GM23338 (cell line): ENCODE measurements at regions not wholly inside any gene's neighbourhood (a gene's known extent, or its start where the extent isn't known, plus 50 kb on each side); places are given as distances from the start of the nearest gene placed in this dataset.

Experiments
- ATAC-seq: fragments of 200-7000 bp; cut with Tn5 transposase; 3 replicates; pipeline ENCODE4 v1.9.1; 2020
- DNase-seq: peaks from one replicate; pipeline ENCODE4 v3.0.0-alpha.2; 2015; ENCODE audit warnings: low spot score
- H2AFZ ChIP-seq: fragments of 200-600 bp; sonication (generic); 2 replicates; pipeline ENCODE4 v1.8.0; 2016; ENCODE audit warnings: antibody characterized with exemption, mild to moderate bottlenecking, moderate library complexity
- H3F3A ChIP-seq: fragments of 200-600 bp; sonication (generic); replicated peaks from 2 replicates; pipeline ENCODE4 v1.8.0; 2017; ENCODE audit warnings: antibody characterized with exemption, mixed run types, low read depth
- H3K27ac ChIP-seq: fragments of 200-600 bp; sonication (generic); 2 replicates; pipeline ENCODE4 v1.6.1; 2016; ENCODE audit warnings: low read depth
- H3K27me3 ChIP-seq: fragments of 200-600 bp; sonication (generic); 2 replicates; pipeline ENCODE4 v1.8.0; 2016; ENCODE audit warnings: mild to moderate bottlenecking, mixed run types, moderate library complexity; ENCODE audit not compliant: insufficient read depth
- H3K36me3 ChIP-seq: fragments of 200-600 bp; sonication (generic); 2 replicates; pipeline ENCODE4 v1.8.0; 2016; ENCODE audit warnings: mild to moderate bottlenecking; ENCODE audit not compliant: insufficient read depth
- H3K4me1 ChIP-seq: fragments of 200-600 bp; sonication (generic); 2 replicates; pipeline ENCODE4 v1.8.0; 2016; ENCODE audit warnings: mild to moderate bottlenecking, moderate library complexity; ENCODE audit not compliant: insufficient read depth
- H3K4me2 ChIP-seq: fragments of 200-600 bp; sonication (generic); 2 replicates; pipeline ENCODE4 v1.7.1; 2017; ENCODE audit warnings: mixed run types
- H3K4me3 ChIP-seq: fragments of 200-600 bp; sonication (generic); 2 replicates; pipeline ENCODE4 v1.6.1; 2016; ENCODE audit warnings: mixed run types
- H3K79me2 ChIP-seq: fragments of 200-600 bp; sonication (generic); replicated peaks from 2 replicates; pipeline ENCODE4 v1.8.0; 2017; ENCODE audit warnings: mild to moderate bottlenecking; ENCODE audit not compliant: insufficient read depth
- H3K9me2 ChIP-seq: fragments of 200-600 bp; sonication (generic); 2 replicates; pipeline ENCODE4 v1.8.0; 2017; ENCODE audit not compliant: insufficient read depth
- H4K20me1 ChIP-seq: fragments of 200-600 bp; sonication (generic); replicated peaks from 2 replicates; pipeline ENCODE4 v1.8.0; 2017; ENCODE audit warnings: mild to moderate bottlenecking; ENCODE audit not compliant: insufficient read depth
- H3K27ac Mint-ChIP-seq: 2 replicates; pipeline ENCODE4 v1.8.0; 2020; ENCODE audit warnings: inconsistent platforms, mild to moderate bottlenecking, moderate library complexity, mixed read lengths
- H3K27me3 Mint-ChIP-seq: 3 replicates; pipeline ENCODE4 v1.8.0; 2022; ENCODE audit warnings: low read depth, mild to moderate bottlenecking, moderate library complexity, mixed read lengths, inconsistent platforms; ENCODE audit not compliant: insufficient read depth, poor library complexity
- H3K36me3 Mint-ChIP-seq: 3 replicates; pipeline ENCODE4 v1.8.0; 2021; ENCODE audit warnings: low read depth, mild to moderate bottlenecking, inconsistent platforms, moderate library complexity, mixed read lengths
- H3K4me1 Mint-ChIP-seq: 3 replicates; pipeline ENCODE4 v1.8.0; 2020; ENCODE audit warnings: mild to moderate bottlenecking, inconsistent platforms, mixed read lengths
- H3K4me3 Mint-ChIP-seq: 3 replicates; pipeline ENCODE4 v1.8.0; 2021; ENCODE audit warnings: moderate library complexity, mild to moderate bottlenecking, inconsistent platforms, mixed read lengths
- H3K9me3 Mint-ChIP-seq: 3 replicates; pipeline ENCODE4 v1.8.0; 2020; ENCODE audit warnings: moderate library complexity, mild to moderate bottlenecking, inconsistent platforms, mixed read lengths
- CREB1 ChIP-seq: fragments of 250-450 bp; sonication (Bioruptor Pico); IDR thresholded peaks from 2 replicates; pipeline ENCODE4 v1.5.0; 2020; ENCODE audit warnings: low read depth, mild to moderate bottlenecking, moderate library complexity
- EZH2 ChIP-seq: fragments of 200-600 bp; sonication (generic); IDR thresholded peaks from one replicate; pipeline ENCODE4 v1.8.0; 2017; ENCODE audit warnings: antibody characterized with exemption, mild to moderate bottlenecking, low read depth; ENCODE audit not compliant: unreplicated experiment
- EZH2phosphoT487 ChIP-seq: fragments of 200-600 bp; sonication (generic); IDR thresholded peaks from one replicate; pipeline ENCODE4 v1.8.1; 2018; ENCODE audit warnings: antibody characterized with exemption; ENCODE audit not compliant: unreplicated experiment
- JUNB ChIP-seq: IDR thresholded peaks from one replicate; pipeline ENCODE4 v1.6.1; 2016; ENCODE audit warnings: antibody characterized with exemption; ENCODE audit not compliant: unreplicated experiment
- NANOG ChIP-seq: IDR thresholded peaks from 2 replicates; pipeline ENCODE4 v1.6.1; 2016; ENCODE audit warnings: antibody characterized with exemption, borderline replicate concordance
- POLR2AphosphoS5 ChIP-seq: IDR thresholded peaks from 2 replicates; pipeline ENCODE4 v1.6.1; 2016; ENCODE audit warnings: antibody characterized with exemption, low read depth
- STAT1 ChIP-seq: IDR thresholded peaks from one replicate; pipeline ENCODE4 v1.6.1; 2016; ENCODE audit warnings: antibody characterized with exemption; ENCODE audit not compliant: unreplicated experiment
- ZNF114 ChIP-seq: fragments of 250-450 bp; sonication (Bioruptor Pico); IDR thresholded peaks from 2 replicates; pipeline ENCODE4 v1.5.0; 2020; ENCODE audit warnings: mild to moderate bottlenecking, moderate library complexity
- ZNF331 ChIP-seq: fragments of 250-450 bp; sonication (Bioruptor Pico); IDR thresholded peaks from 2 replicates; pipeline ENCODE4 v1.5.0; 2020; ENCODE audit warnings: low read depth, mild to moderate bottlenecking, moderate library complexity
- TF ChIP-seq, protein P1 (sequence below): IDR thresholded peaks from one replicate; pipeline ENCODE4 v1.6.1; 2018; ENCODE audit warnings: antibody characterized with exemption; ENCODE audit not compliant: unreplicated experiment
- TF ChIP-seq, protein P2 (sequence below): IDR thresholded peaks from 2 replicates; pipeline ENCODE4 v1.6.1; 2016; ENCODE audit warnings: antibody characterized with exemption
- TF ChIP-seq, protein P3 (sequence below), 2 experiments: fragments of 200-600 bp in 1 of 2; sonication (generic) in 1 of 2; conservative IDR thresholded peaks; 2 replicates each; pipeline versions ENCODE4 v1.5.1 to v1.6.1; 2016 to 2017; ENCODE audit warnings: antibody characterized with exemption in 2 of 2, low read depth in 2 of 2, mild to moderate bottlenecking in 2 of 2, moderate library complexity in 1 of 2
- TF ChIP-seq, protein P4 (sequence below): fragments of 250-450 bp; sonication (Bioruptor Pico); IDR thresholded peaks from 2 replicates; pipeline ENCODE4 v1.5.0; 2020; ENCODE audit warnings: mild to moderate bottlenecking, moderate library complexity

DNA sequence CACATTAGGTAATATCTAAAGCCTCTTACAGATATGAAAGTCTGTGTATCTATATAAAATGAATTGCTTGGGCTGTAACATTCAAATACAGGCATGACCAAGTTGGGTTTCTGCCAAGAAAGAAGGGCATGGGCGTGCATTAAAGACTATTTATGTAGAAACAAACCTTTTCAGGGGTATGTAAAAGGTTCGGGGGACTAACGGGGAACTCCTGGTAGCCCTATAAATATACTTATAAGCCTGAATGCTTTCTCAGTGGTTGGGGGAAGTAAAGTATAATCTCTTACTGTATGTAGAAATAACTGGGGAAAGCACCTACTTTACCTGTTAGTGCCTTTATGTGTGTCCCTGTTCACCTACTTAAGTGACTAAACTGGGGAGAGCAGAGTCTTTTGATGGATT is 154.5 kb upstream of the TBL1XR1 start:
- no peaks in the 10 kb centered on the region for H3F3A ChIP-seq
- H3K4me1 ChIP-seq: no peaks in the 10 kb centered on the region
- H3K9me3 Mint-ChIP-seq: no peaks in the 10 kb centered on the region
- ATAC-seq (no peak), DNase-seq (no peak)
- no peak overlapping the region for H3K4me3 ChIP-seq
- H3K9me2 ChIP-seq: no peaks in the 10 kb centered on the region
- no peak overlapping the region for H2AFZ ChIP-seq
- H3K4me2 ChIP-seq: no peak overlapping the region
- peaks cover 2% of the 10 kb centered on the region for H3K4me1 Mint-ChIP-seq
- H3K79me2 ChIP-seq: no peaks in the 10 kb centered on the region
- no peaks in the 10 kb centered on the region for H4K20me1 ChIP-seq
- no peak overlapping the region for H3K27ac ChIP-seq
- H3K27ac Mint-ChIP-seq: no peak overlapping the region
- H3K36me3 Mint-ChIP-seq: no peaks in the 10 kb centered on the region
- H3K36me3 ChIP-seq: no peaks in the 10 kb centered on the region
- H3K27me3 ChIP-seq: peaks cover 41% of the 10 kb centered on the region
- TF ChIP-seq EZH2: no peak
- TF ChIP-seq, protein P1, sequence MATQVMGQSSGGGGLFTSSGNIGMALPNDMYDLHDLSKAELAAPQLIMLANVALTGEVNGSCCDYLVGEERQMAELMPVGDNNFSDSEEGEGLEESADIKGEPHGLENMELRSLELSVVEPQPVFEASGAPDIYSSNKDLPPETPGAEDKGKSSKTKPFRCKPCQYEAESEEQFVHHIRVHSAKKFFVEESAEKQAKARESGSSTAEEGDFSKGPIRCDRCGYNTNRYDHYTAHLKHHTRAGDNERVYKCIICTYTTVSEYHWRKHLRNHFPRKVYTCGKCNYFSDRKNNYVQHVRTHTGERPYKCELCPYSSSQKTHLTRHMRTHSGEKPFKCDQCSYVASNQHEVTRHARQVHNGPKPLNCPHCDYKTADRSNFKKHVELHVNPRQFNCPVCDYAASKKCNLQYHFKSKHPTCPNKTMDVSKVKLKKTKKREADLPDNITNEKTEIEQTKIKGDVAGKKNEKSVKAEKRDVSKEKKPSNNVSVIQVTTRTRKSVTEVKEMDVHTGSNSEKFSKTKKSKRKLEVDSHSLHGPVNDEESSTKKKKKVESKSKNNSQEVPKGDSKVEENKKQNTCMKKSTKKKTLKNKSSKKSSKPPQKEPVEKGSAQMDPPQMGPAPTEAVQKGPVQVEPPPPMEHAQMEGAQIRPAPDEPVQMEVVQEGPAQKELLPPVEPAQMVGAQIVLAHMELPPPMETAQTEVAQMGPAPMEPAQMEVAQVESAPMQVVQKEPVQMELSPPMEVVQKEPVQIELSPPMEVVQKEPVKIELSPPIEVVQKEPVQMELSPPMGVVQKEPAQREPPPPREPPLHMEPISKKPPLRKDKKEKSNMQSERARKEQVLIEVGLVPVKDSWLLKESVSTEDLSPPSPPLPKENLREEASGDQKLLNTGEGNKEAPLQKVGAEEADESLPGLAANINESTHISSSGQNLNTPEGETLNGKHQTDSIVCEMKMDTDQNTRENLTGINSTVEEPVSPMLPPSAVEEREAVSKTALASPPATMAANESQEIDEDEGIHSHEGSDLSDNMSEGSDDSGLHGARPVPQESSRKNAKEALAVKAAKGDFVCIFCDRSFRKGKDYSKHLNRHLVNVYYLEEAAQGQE: no peak
- TF ChIP-seq CREB1 (CRISPR knock-in tag): no peak
- no peak for TF ChIP-seq ZNF331 (CRISPR knock-in tag)
- no peak for TF ChIP-seq JUNB
- TF ChIP-seq, protein P2, sequence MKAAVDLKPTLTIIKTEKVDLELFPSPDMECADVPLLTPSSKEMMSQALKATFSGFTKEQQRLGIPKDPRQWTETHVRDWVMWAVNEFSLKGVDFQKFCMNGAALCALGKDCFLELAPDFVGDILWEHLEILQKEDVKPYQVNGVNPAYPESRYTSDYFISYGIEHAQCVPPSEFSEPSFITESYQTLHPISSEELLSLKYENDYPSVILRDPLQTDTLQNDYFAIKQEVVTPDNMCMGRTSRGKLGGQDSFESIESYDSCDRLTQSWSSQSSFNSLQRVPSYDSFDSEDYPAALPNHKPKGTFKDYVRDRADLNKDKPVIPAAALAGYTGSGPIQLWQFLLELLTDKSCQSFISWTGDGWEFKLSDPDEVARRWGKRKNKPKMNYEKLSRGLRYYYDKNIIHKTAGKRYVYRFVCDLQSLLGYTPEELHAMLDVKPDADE: no peak
- TF ChIP-seq ZNF114 (CRISPR knock-in tag): no peak
- TF ChIP-seq EZH2phosphoT487: no peak
- no peak for TF ChIP-seq NANOG
- TF ChIP-seq, protein P3, sequence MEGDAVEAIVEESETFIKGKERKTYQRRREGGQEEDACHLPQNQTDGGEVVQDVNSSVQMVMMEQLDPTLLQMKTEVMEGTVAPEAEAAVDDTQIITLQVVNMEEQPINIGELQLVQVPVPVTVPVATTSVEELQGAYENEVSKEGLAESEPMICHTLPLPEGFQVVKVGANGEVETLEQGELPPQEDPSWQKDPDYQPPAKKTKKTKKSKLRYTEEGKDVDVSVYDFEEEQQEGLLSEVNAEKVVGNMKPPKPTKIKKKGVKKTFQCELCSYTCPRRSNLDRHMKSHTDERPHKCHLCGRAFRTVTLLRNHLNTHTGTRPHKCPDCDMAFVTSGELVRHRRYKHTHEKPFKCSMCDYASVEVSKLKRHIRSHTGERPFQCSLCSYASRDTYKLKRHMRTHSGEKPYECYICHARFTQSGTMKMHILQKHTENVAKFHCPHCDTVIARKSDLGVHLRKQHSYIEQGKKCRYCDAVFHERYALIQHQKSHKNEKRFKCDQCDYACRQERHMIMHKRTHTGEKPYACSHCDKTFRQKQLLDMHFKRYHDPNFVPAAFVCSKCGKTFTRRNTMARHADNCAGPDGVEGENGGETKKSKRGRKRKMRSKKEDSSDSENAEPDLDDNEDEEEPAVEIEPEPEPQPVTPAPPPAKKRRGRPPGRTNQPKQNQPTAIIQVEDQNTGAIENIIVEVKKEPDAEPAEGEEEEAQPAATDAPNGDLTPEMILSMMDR (conservative IDR thresholded peaks at IDR 0.05; ENCODE audit: low read depth in 2 of 2): no peak
- no peak for TF ChIP-seq STAT1
- no peak for TF ChIP-seq POLR2AphosphoS5
- TF ChIP-seq, protein P4, sequence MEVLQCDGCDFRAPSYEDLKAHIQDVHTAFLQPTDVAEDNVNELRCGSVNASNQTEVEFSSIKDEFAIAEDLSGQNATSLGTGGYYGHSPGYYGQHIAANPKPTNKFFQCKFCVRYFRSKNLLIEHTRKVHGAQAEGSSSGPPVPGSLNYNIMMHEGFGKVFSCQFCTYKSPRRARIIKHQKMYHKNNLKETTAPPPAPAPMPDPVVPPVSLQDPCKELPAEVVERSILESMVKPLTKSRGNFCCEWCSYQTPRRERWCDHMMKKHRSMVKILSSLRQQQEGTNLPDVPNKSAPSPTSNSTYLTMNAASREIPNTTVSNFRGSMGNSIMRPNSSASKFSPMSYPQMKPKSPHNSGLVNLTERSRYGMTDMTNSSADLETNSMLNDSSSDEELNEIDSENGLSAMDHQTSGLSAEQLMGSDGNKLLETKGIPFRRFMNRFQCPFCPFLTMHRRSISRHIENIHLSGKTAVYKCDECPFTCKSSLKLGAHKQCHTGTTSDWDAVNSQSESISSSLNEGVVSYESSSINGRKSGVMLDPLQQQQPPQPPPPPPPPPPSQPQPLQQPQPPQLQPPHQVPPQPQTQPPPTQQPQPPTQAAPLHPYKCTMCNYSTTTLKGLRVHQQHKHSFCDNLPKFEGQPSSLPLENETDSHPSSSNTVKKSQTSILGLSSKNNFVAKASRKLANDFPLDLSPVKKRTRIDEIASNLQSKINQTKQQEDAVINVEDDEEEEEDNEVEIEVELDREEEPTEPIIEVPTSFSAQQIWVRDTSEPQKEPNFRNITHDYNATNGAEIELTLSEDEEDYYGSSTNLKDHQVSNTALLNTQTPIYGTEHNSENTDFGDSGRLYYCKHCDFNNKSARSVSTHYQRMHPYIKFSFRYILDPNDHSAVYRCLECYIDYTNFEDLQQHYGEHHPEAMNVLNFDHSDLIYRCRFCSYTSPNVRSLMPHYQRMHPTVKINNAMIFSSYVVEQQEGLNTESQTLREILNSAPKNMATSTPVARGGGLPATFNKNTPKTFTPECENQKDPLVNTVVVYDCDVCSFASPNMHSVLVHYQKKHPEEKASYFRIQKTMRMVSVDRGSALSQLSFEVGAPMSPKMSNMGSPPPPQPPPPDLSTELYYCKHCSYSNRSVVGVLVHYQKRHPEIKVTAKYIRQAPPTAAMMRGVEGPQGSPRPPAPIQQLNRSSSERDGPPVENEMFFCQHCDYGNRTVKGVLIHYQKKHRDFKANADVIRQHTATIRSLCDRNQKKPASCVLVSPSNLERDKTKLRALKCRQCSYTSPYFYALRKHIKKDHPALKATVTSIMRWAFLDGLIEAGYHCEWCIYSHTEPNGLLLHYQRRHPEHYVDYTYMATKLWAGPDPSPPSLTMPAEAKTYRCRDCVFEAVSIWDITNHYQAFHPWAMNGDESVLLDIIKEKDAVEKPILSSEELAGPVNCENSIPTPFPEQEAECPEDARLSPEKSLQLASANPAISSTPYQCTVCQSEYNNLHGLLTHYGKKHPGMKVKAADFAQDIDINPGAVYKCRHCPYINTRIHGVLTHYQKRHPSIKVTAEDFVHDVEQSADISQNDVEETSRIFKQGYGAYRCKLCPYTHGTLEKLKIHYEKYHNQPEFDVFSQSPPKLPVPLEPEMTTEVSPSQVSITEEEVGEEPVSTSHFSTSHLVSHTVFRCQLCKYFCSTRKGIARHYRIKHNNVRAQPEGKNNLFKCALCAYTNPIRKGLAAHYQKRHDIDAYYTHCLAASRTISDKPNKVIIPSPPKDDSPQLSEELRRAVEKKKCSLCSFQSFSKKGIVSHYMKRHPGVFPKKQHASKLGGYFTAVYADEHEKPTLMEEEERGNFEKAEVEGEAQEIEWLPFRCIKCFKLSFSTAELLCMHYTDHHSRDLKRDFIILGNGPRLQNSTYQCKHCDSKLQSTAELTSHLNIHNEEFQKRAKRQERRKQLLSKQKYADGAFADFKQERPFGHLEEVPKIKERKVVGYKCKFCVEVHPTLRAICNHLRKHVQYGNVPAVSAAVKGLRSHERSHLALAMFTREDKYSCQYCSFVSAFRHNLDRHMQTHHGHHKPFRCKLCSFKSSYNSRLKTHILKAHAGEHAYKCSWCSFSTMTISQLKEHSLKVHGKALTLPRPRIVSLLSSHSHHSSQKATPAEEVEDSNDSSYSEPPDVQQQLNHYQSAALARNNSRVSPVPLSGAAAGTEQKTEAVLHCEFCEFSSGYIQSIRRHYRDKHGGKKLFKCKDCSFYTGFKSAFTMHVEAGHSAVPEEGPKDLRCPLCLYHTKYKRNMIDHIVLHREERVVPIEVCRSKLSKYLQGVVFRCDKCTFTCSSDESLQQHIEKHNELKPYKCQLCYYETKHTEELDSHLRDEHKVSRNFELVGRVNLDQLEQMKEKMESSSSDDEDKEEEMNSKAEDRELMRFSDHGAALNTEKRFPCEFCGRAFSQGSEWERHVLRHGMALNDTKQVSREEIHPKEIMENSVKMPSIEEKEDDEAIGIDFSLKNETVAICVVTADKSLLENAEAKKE (CRISPR knock-in tag): no peak
- H3K4me3 Mint-ChIP-seq: no peak overlapping the region
- H3K27me3 Mint-ChIP-seq: peaks cover 10% of the 10 kb centered on the region
